Liver (tissue), 8 donors: ENCODE measurements at regions not wholly inside any gene's neighbourhood (a gene's known extent, or its start where the extent isn't known, plus 50 kb on each side); places are given as distances from the start of the nearest gene placed in this dataset.

Source experiments
- DNase-seq: peaks from one replicate; pipeline ENCODE4 v3.0.0-alpha.2; 2017; ENCODE audit warnings: low spot score
- H3K27ac ChIP-seq, 2 donors: one replicate each; pipeline ENCODE4 v1.7.0; 2013; ENCODE audit warnings: inconsistent platforms in 2 of 2, low read length in 2 of 2, control low read depth in 1 of 2, low read depth in 1 of 2, mild to moderate bottlenecking in 1 of 2
- H3K27me3 ChIP-seq, 4 donors: one replicate each; pipeline versions ENCODE4 v1.6.1 to v1.7.0; 2013; ENCODE audit warnings: low read length in 3 of 4, inconsistent platforms in 1 of 4, mild to moderate bottlenecking in 1 of 4, moderate library complexity in 1 of 4; ENCODE audit not compliant: control insufficient read depth in 4 of 4, insufficient read depth in 4 of 4
- H3K36me3 ChIP-seq, 4 donors: one replicate each; pipeline versions ENCODE4 v1.6.1 to v1.7.0; 2013; ENCODE audit warnings: low read length in 3 of 4, mild to moderate bottlenecking in 3 of 4, low read depth in 1 of 4, moderate library complexity in 1 of 4; ENCODE audit not compliant: control insufficient read depth in 4 of 4, insufficient read depth in 3 of 4
- H3K4me1 ChIP-seq, 4 donors: one replicate each; pipeline versions ENCODE4 v1.6.1 to v1.7.0; 2013; ENCODE audit warnings: low read length in 3 of 4, mild to moderate bottlenecking in 3 of 4, moderate library complexity in 1 of 4; ENCODE audit not compliant: control insufficient read depth in 4 of 4, insufficient read depth in 4 of 4
- H3K4me3 ChIP-seq, 3 donors: one replicate each; pipeline versions ENCODE4 v1.6.1 to v1.7.0; 2013; ENCODE audit warnings: low read length in 3 of 3, control low read depth in 1 of 3, low read depth in 1 of 3, mild to moderate bottlenecking in 1 of 3
- H3K9ac ChIP-seq, 2 donors: one replicate each; pipeline ENCODE4 v1.7.0; 2013; ENCODE audit warnings: low read length in 2 of 2, mild to moderate bottlenecking in 2 of 2, moderate library complexity in 2 of 2, control low read depth in 1 of 2, low read depth in 1 of 2
- H3K9me3 ChIP-seq, 4 donors: one replicate each; pipeline versions ENCODE4 v1.6.1 to v1.7.0; 2013; ENCODE audit warnings: low read length in 3 of 4; ENCODE audit not compliant: control insufficient read depth in 4 of 4
- ATF3 ChIP-seq: IDR thresholded peaks from 2 replicates; pipeline ENCODE4 v1.6.1; 2016; ENCODE audit warnings: antibody characterized with exemption
- CTCF ChIP-seq: fragments of 150-350 bp; IDR thresholded peaks from 2 replicates; pipeline ENCODE4 v1.5.1; 2017; ENCODE audit warnings: improper control_type of control experiment, low read depth, low read length; ENCODE audit not compliant: missing input control
- EGR1 ChIP-seq, 2 donors: IDR thresholded peaks; 2 replicates each; pipeline ENCODE4 v1.6.1; 2016 to 2018; ENCODE audit warnings: antibody characterized with exemption in 2 of 2, low read depth in 2 of 2
- FOXA1 ChIP-seq: IDR thresholded peaks from 2 replicates; pipeline ENCODE4 v1.6.1; 2016; ENCODE audit warnings: antibody characterized with exemption
- FOXA2 ChIP-seq: IDR thresholded peaks from 2 replicates; pipeline ENCODE4 v1.6.1; 2016; ENCODE audit warnings: antibody characterized with exemption
- GABPA ChIP-seq, 2 donors: IDR thresholded peaks in 1 of 2; conservative IDR thresholded peaks in 1 of 2; 2 replicates each; pipeline ENCODE4 v1.6.1; 2016; ENCODE audit warnings: antibody characterized with exemption in 2 of 2, mild to moderate bottlenecking in 1 of 2, moderate library complexity in 1 of 2
- HNF4A ChIP-seq, 2 donors: conservative IDR thresholded peaks; 2 replicates each; pipeline ENCODE4 v1.6.1; 2016; ENCODE audit warnings: antibody characterized with exemption in 2 of 2, mild to moderate bottlenecking in 2 of 2
- HNF4G ChIP-seq: IDR thresholded peaks from 2 replicates; pipeline ENCODE4 v1.6.1; 2016; ENCODE audit warnings: antibody characterized with exemption
- JUND ChIP-seq, 2 donors: IDR thresholded peaks; 2 replicates each; pipeline ENCODE4 v1.6.1; 2016; ENCODE audit warnings: antibody characterized with exemption in 2 of 2
- MAX ChIP-seq: IDR thresholded peaks from 2 replicates; pipeline ENCODE4 v1.6.1; 2016; ENCODE audit warnings: antibody characterized with exemption
- NR2F2 ChIP-seq: IDR thresholded peaks from 2 replicates; pipeline ENCODE4 v1.6.1; 2016; ENCODE audit warnings: antibody characterized with exemption
- RAD21 ChIP-seq, 2 donors: IDR thresholded peaks; 2 replicates each; pipeline ENCODE4 v1.6.1; 2016; ENCODE audit warnings: antibody characterized with exemption in 2 of 2, mild to moderate bottlenecking in 2 of 2
- REST ChIP-seq: IDR thresholded peaks from 2 replicates; pipeline ENCODE4 v1.6.1; 2016; ENCODE audit warnings: antibody characterized with exemption, mild to moderate bottlenecking
- RXRA ChIP-seq, 2 donors: IDR thresholded peaks; 2 replicates each; pipeline ENCODE4 v1.6.1; 2017 to 2018; ENCODE audit warnings: antibody characterized with exemption in 2 of 2, mild to moderate bottlenecking in 1 of 2
- SP1 ChIP-seq: IDR thresholded peaks from 2 replicates; pipeline ENCODE4 v1.6.1; 2018; ENCODE audit warnings: antibody characterized with exemption, mild to moderate bottlenecking
- TAF1 ChIP-seq: conservative IDR thresholded peaks from 2 replicates; pipeline ENCODE4 v1.6.1; 2016; ENCODE audit warnings: antibody characterized with exemption, mild to moderate bottlenecking
- YY1 ChIP-seq: IDR thresholded peaks from 2 replicates; pipeline ENCODE4 v1.6.1; 2016; ENCODE audit warnings: antibody characterized with exemption, mild to moderate bottlenecking
- WGBS: extraction: QIAGEN DNeasy Blood & Tissue Kit; methylation state at CpG from one replicate; pipeline ENCODE4 v1.1.7; 2013; 5-methylcytosine and 5-hydroxymethylcytosine counted together
- TF ChIP-seq, protein P1 (sequence below): IDR thresholded peaks from 2 replicates; pipeline ENCODE4 v1.6.1; 2016; ENCODE audit warnings: antibody characterized with exemption
- donor health status: healthy.
- donor health status: healthy.
- donor health status: healthy.
- donor health status: healthy.
- donor health status: healthy.

DNA sequence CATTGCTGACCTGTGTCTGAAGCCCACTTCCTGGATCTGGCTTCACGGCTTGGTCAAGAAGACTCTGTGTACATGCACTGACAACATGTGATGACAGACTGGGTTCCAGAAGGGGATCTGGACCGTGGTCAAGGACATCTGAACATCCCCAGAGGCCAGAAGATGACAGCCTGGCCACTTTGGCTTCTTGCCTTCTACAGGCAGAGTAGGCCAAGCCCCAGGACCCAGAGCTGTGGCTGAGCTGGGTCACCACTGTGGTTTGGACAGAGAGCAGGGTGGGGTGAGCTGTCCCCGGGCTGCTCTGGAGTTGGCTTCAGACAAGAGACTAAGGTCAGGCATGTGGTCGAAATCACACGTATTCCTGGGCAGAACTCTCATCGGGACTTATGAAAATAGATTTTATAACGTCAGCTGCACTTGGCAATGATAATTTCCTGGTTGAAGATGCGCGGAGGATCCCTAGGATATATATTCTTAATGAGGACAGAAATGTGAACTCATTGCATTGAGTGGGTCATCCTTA lies 114.1 kb upstream of the FRMD4B start:
- WGBS = 70% methylated on average over 9 of the region's 9 CpGs
- no peak for DNase-seq
- H3K4me3 ChIP-seq = no peak overlapping the region

GRCh38 chr3:69499422-69499821 lies 113.5 kb upstream of the FRMD4B start:
- Histone ChIP-seq H3K4me3 (no peak overlapping the region), H3K9me3 (no peaks in the 10 kb centered on the region), H3K9ac (no peak overlapping the region), H3K27ac (no peak overlapping the region), H3K36me3 (no peaks in the 10 kb centered on the region), H3K4me1 (no peaks in the 10 kb centered on the region), H3K27me3 (no peaks in the 10 kb centered on the region)
- TF ChIP-seq REST (no peak), NR2F2 (no peak), FOXA2 (no peak), GABPA (IDR thresholded peaks at IDR 0.05 in 1 of 2, conservative IDR thresholded peaks at IDR 0.05 in 1 of 2) (no peak), CTCF (no peak), HNF4A (conservative IDR thresholded peaks at IDR 0.05) (no peak), TAF1 (no peak), MAX (no peak), FOXA1 (no peak), RXRA (IDR thresholded peaks at IDR 0.05) (no peak), HNF4G (no peak), RAD21 (IDR thresholded peaks at IDR 0.05) (no peak), ATF3 (no peak), EGR1 (IDR thresholded peaks at IDR 0.05; ENCODE audit: low read depth in 2 of 2) (no peak), SP1 (no peak), JUND (IDR thresholded peaks at IDR 0.05) (no peak), YY1 (no peak)
- TF ChIP-seq, protein P1, sequence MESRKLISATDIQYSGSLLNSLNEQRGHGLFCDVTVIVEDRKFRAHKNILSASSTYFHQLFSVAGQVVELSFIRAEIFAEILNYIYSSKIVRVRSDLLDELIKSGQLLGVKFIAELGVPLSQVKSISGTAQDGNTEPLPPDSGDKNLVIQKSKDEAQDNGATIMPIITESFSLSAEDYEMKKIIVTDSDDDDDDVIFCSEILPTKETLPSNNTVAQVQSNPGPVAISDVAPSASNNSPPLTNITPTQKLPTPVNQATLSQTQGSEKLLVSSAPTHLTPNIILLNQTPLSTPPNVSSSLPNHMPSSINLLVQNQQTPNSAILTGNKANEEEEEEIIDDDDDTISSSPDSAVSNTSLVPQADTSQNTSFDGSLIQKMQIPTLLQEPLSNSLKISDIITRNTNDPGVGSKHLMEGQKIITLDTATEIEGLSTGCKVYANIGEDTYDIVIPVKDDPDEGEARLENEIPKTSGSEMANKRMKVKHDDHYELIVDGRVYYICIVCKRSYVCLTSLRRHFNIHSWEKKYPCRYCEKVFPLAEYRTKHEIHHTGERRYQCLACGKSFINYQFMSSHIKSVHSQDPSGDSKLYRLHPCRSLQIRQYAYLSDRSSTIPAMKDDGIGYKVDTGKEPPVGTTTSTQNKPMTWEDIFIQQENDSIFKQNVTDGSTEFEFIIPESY = no peak
- WGBS = 80% methylated on average over 3 of the region's 3 CpGs
- DNase-seq = no peak

More for the DNA sequence above, 114.1 kb upstream of the FRMD4B start:
- H3K27me3 ChIP-seq = no peaks in the 10 kb centered on the region
- no peak overlapping the region for H3K27ac ChIP-seq
- no peak overlapping the region for H3K9ac ChIP-seq
- TF ChIP-seq FOXA2 (no peak), NR2F2 (peak; percentile 82)
- H3K9me3 ChIP-seq = no peaks in the 10 kb centered on the region
- H3K4me1 ChIP-seq = no peaks in the 10 kb centered on the region
- H3K36me3 ChIP-seq = no peaks in the 10 kb centered on the region
